OCI-LY3 (cell line): ENCODE measurements at regions not wholly inside any gene's neighbourhood (a gene's known extent, or its start where the extent isn't known, plus 50 kb on each side); places are given as distances from the start of the nearest gene placed in this dataset.

Experiments used
- H2AFZ ChIP-seq: fragments of 200-600, 300-600 bp; shearing (Covaris generic); 2 replicates; pipeline ENCODE4 v1.6.0; 2014; ENCODE audit warnings: antibody characterized with exemption, low read depth, low read length
- H3K27ac ChIP-seq: fragments of 200-600, 300-600 bp; sonication (generic); 2 replicates; pipeline ENCODE4 v1.5.1; 2014; ENCODE audit warnings: mild to moderate bottlenecking, low read length, moderate library complexity, mixed read lengths
- H3K27me3 ChIP-seq: fragments of 200-600, 300-600 bp; sonication (generic); 2 replicates; pipeline ENCODE4 v1.6.1; 2014; ENCODE audit warnings: low read depth, low read length, mixed read lengths
- H3K36me3 ChIP-seq: fragments of 200-600, 300-600 bp; sonication (generic); replicated peaks from 2 replicates; pipeline ENCODE3; 2014; ENCODE audit warnings: low read depth, low read length, mixed read lengths
- H3K4me1 ChIP-seq: fragments of 300-600, 200-600 bp; sonication (generic); 2 replicates; pipeline ENCODE4 v1.6.1; 2014; ENCODE audit warnings: low read length, mixed read lengths
- H3K4me2 ChIP-seq: fragments of 200-600, 300-600 bp; sonication (generic); 2 replicates; pipeline ENCODE4 v1.6.1; 2014; ENCODE audit warnings: low read length, mixed read lengths
- H3K4me3 ChIP-seq: fragments of 300-600, 200-600 bp; sonication (generic); 2 replicates; pipeline ENCODE4 v1.5.1; 2014; ENCODE audit warnings: antibody characterized with exemption, mild to moderate bottlenecking, low read length, moderate library complexity
- H3K79me2 ChIP-seq: fragments of 300-600, 200-600 bp; shearing (Covaris generic); 2 replicates; pipeline ENCODE4 v1.6.1; 2014; ENCODE audit warnings: mild to moderate bottlenecking, low read length, mixed read lengths
- H3K9ac ChIP-seq: fragments of 300-600, 200-600 bp; shearing (Covaris generic); 2 replicates; pipeline ENCODE4 v1.6.0; 2014; ENCODE audit warnings: mild to moderate bottlenecking, low read length, moderate library complexity
- H3K9me3 ChIP-seq: fragments of 200-600, 300-600 bp; shearing (Covaris generic); 2 replicates; pipeline ENCODE4 v1.6.1; 2014; ENCODE audit warnings: low read length, mixed read lengths; ENCODE audit not compliant: insufficient read depth
- H4K20me1 ChIP-seq: fragments of 200-600, 300-600 bp; sonication (generic); 2 replicates; pipeline ENCODE4 v1.6.1; 2016; ENCODE audit warnings: low read length, mixed read lengths; ENCODE audit not compliant: insufficient read depth
- CTCF ChIP-seq: fragments of 200-600, 300-600 bp; sonication (generic); IDR thresholded peaks from 2 replicates; pipeline ENCODE4 v1.5.1; 2014; ENCODE audit warnings: antibody characterized with exemption, low read length, low read depth
- EZH2phosphoT487 ChIP-seq: fragments of 200-600 bp; shearing (Covaris generic); IDR thresholded peaks from 2 replicates; pipeline ENCODE4 v1.6.1; 2018; ENCODE audit warnings: antibody characterized with exemption, mixed run types, low read depth

DNA sequence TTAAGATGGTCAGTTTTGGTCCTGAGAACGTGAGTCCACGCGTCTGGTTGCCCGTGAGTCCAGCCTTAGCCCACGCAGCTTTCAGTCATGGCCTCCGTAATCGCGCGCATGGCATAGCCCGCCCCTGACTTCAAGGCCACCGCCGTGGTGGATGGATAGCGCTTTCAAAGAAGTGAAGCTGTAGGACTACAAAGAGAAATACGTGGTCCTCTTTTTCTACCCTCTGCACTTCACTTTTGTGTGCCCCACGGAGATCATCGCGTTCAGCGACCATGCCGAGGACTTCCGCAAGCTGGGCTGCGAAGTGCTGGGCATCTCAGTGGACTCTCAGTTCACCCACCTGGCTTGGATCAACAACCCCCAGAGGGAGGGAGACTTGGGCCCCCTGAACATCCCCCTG lies 142.0 kb upstream of the MCHR2 start:
- no peak overlapping the region for H3K4me3 ChIP-seq
- H3K9ac ChIP-seq, result no peak overlapping the region
- H4K20me1 ChIP-seq, result no peaks in the 10 kb centered on the region
- no peak overlapping the region for H3K4me2 ChIP-seq
- H3K27me3 ChIP-seq, result no peaks in the 10 kb centered on the region
- no peaks in the 10 kb centered on the region for H3K79me2 ChIP-seq
- no peaks in the 10 kb centered on the region for H3K9me3 ChIP-seq
- H3K27ac ChIP-seq, result no peak overlapping the region
- TF ChIP-seq CTCF (no peak), EZH2phosphoT487 (no peak)
- H2AFZ ChIP-seq, result no peak overlapping the region
- no peaks in the 10 kb centered on the region for H3K4me1 ChIP-seq
- no peaks in the 10 kb centered on the region for H3K36me3 ChIP-seq

GRCh38 chr6:100134703-100135102 lies 140.7 kb upstream of the MCHR2 start:
- no peaks in the 10 kb centered on the region for H3K9me3 ChIP-seq
- H3K4me3 ChIP-seq, result no peak overlapping the region
- H3K36me3 ChIP-seq, result no peaks in the 10 kb centered on the region
- no peak overlapping the region for H3K4me2 ChIP-seq
- H2AFZ ChIP-seq, result no peak overlapping the region
- no peaks in the 10 kb centered on the region for H4K20me1 ChIP-seq
- TF ChIP-seq CTCF (no peak), EZH2phosphoT487 (no peak)
- H3K27me3 ChIP-seq, result no peaks in the 10 kb centered on the region
- no peaks in the 10 kb centered on the region for H3K4me1 ChIP-seq
- no peak overlapping the region for H3K27ac ChIP-seq
- no peaks in the 10 kb centered on the region for H3K79me2 ChIP-seq
- H3K9ac ChIP-seq, result no peak overlapping the region

DNA sequence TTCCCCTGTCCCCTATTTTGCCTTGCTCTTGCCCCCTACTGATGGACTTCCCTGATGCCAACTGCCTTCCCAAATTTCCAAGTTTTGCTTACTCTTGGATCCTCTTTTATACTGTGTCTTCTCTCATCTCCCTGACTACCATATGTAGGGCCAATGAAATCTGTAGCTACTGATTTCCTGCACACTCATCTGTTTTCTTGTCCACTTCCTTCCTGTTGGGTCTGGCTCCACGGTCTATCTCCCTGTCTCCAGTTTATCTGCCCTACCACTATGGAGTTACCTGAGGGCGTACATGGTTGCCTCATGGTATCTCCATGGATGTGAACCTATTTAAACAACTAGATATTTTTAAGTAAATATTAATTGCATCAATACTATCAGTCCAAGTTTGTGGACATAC lies 140.3 kb upstream of the MCHR2 start:
- Histone ChIP-seq H3K4me1 (no peaks in the 10 kb centered on the region), H3K36me3 (no peaks in the 10 kb centered on the region), H2AFZ (no peak overlapping the region), H4K20me1 (no peaks in the 10 kb centered on the region), H3K4me3 (no peak overlapping the region), H3K79me2 (no peaks in the 10 kb centered on the region), H3K9me3 (no peaks in the 10 kb centered on the region), H3K27ac (no peak overlapping the region), H3K4me2 (no peak overlapping the region), H3K9ac (no peak overlapping the region), H3K27me3 (no peaks in the 10 kb centered on the region)
- TF ChIP-seq CTCF, result no peak
- no peak for TF ChIP-seq EZH2phosphoT487

GRCh38 chr6:100132005-100132404 lies 138.0 kb upstream of the MCHR2 start:
- TF ChIP-seq CTCF (no peak), EZH2phosphoT487 (no peak)
- Histone ChIP-seq H4K20me1 (no peaks in the 10 kb centered on the region), H3K27ac (no peak overlapping the region), H3K27me3 (no peaks in the 10 kb centered on the region), H3K9me3 (no peaks in the 10 kb centered on the region), H3K36me3 (no peaks in the 10 kb centered on the region), H3K9ac (no peak overlapping the region), H2AFZ (no peak overlapping the region), H3K4me1 (peaks cover 5% of the 10 kb centered on the region), H3K4me2 (no peak overlapping the region), H3K4me3 (no peak overlapping the region), H3K79me2 (no peaks in the 10 kb centered on the region)
